Liver (tissue), 8 donors: ENCODE measurements at regions not wholly inside any gene's neighbourhood (a gene's known extent, or its start where the extent isn't known, plus 50 kb on each side); places are given as distances from the start of the nearest gene placed in this dataset.

Source experiments
- DNase-seq: peaks from one replicate; pipeline ENCODE4 v3.0.0-alpha.2; 2017; ENCODE audit warnings: low spot score
- H3K27ac ChIP-seq, 2 donors: one replicate each; pipeline ENCODE4 v1.7.0; 2013; ENCODE audit warnings: inconsistent platforms in 2 of 2, low read length in 2 of 2, control low read depth in 1 of 2, low read depth in 1 of 2, mild to moderate bottlenecking in 1 of 2
- H3K27me3 ChIP-seq, 4 donors: one replicate each; pipeline versions ENCODE4 v1.6.1 to v1.7.0; 2013; ENCODE audit warnings: low read length in 3 of 4, inconsistent platforms in 1 of 4, mild to moderate bottlenecking in 1 of 4, moderate library complexity in 1 of 4; ENCODE audit not compliant: control insufficient read depth in 4 of 4, insufficient read depth in 4 of 4
- H3K36me3 ChIP-seq, 4 donors: one replicate each; pipeline versions ENCODE4 v1.6.1 to v1.7.0; 2013; ENCODE audit warnings: low read length in 3 of 4, mild to moderate bottlenecking in 3 of 4, low read depth in 1 of 4, moderate library complexity in 1 of 4; ENCODE audit not compliant: control insufficient read depth in 4 of 4, insufficient read depth in 3 of 4
- H3K4me1 ChIP-seq, 4 donors: one replicate each; pipeline versions ENCODE4 v1.6.1 to v1.7.0; 2013; ENCODE audit warnings: low read length in 3 of 4, mild to moderate bottlenecking in 3 of 4, moderate library complexity in 1 of 4; ENCODE audit not compliant: control insufficient read depth in 4 of 4, insufficient read depth in 4 of 4
- H3K4me3 ChIP-seq, 3 donors: one replicate each; pipeline versions ENCODE4 v1.6.1 to v1.7.0; 2013; ENCODE audit warnings: low read length in 3 of 3, control low read depth in 1 of 3, low read depth in 1 of 3, mild to moderate bottlenecking in 1 of 3
- H3K9ac ChIP-seq, 2 donors: one replicate each; pipeline ENCODE4 v1.7.0; 2013; ENCODE audit warnings: low read length in 2 of 2, mild to moderate bottlenecking in 2 of 2, moderate library complexity in 2 of 2, control low read depth in 1 of 2, low read depth in 1 of 2
- H3K9me3 ChIP-seq, 4 donors: one replicate each; pipeline versions ENCODE4 v1.6.1 to v1.7.0; 2013; ENCODE audit warnings: low read length in 3 of 4; ENCODE audit not compliant: control insufficient read depth in 4 of 4
- CTCF ChIP-seq: fragments of 150-350 bp; IDR thresholded peaks from 2 replicates; pipeline ENCODE4 v1.5.1; 2017; ENCODE audit warnings: improper control_type of control experiment, low read depth, low read length; ENCODE audit not compliant: missing input control
- EGR1 ChIP-seq, 2 donors: IDR thresholded peaks; 2 replicates each; pipeline ENCODE4 v1.6.1; 2016 to 2018; ENCODE audit warnings: antibody characterized with exemption in 2 of 2, low read depth in 2 of 2
- FOXA1 ChIP-seq: IDR thresholded peaks from 2 replicates; pipeline ENCODE4 v1.6.1; 2016; ENCODE audit warnings: antibody characterized with exemption
- FOXA2 ChIP-seq: IDR thresholded peaks from 2 replicates; pipeline ENCODE4 v1.6.1; 2016; ENCODE audit warnings: antibody characterized with exemption
- GABPA ChIP-seq, 2 donors: IDR thresholded peaks in 1 of 2; conservative IDR thresholded peaks in 1 of 2; 2 replicates each; pipeline ENCODE4 v1.6.1; 2016; ENCODE audit warnings: antibody characterized with exemption in 2 of 2, mild to moderate bottlenecking in 1 of 2, moderate library complexity in 1 of 2
- HNF4A ChIP-seq, 2 donors: conservative IDR thresholded peaks; 2 replicates each; pipeline ENCODE4 v1.6.1; 2016; ENCODE audit warnings: antibody characterized with exemption in 2 of 2, mild to moderate bottlenecking in 2 of 2
- RAD21 ChIP-seq, 2 donors: IDR thresholded peaks; 2 replicates each; pipeline ENCODE4 v1.6.1; 2016; ENCODE audit warnings: antibody characterized with exemption in 2 of 2, mild to moderate bottlenecking in 2 of 2
- REST ChIP-seq: IDR thresholded peaks from 2 replicates; pipeline ENCODE4 v1.6.1; 2016; ENCODE audit warnings: antibody characterized with exemption, mild to moderate bottlenecking
- SP1 ChIP-seq: IDR thresholded peaks from 2 replicates; pipeline ENCODE4 v1.6.1; 2018; ENCODE audit warnings: antibody characterized with exemption, mild to moderate bottlenecking
- TAF1 ChIP-seq: conservative IDR thresholded peaks from 2 replicates; pipeline ENCODE4 v1.6.1; 2016; ENCODE audit warnings: antibody characterized with exemption, mild to moderate bottlenecking
- YY1 ChIP-seq: IDR thresholded peaks from 2 replicates; pipeline ENCODE4 v1.6.1; 2016; ENCODE audit warnings: antibody characterized with exemption, mild to moderate bottlenecking
- ZBTB33 ChIP-seq: IDR thresholded peaks from 2 replicates; pipeline ENCODE4 v1.6.1; 2016; ENCODE audit warnings: antibody characterized with exemption
- WGBS: extraction: QIAGEN DNeasy Blood & Tissue Kit; methylation state at CpG from one replicate; pipeline ENCODE4 v1.1.7; 2013; 5-methylcytosine and 5-hydroxymethylcytosine counted together
- donor health status: healthy.
- donor health status: healthy.
- donor health status: healthy.
- donor health status: healthy.
- donor health status: healthy.

GRCh38 chr9:135034106-135034505, 53.4 kb upstream of the OLFM1 start:
- no peak overlapping the region for H3K4me3 ChIP-seq
- H3K9ac ChIP-seq = no peak overlapping the region
- H3K27me3 ChIP-seq = peaks cover 0 to 7% (median 0%) of the 10 kb centered on the region in 4 donors
- no peak overlapping the region for H3K27ac ChIP-seq
- no peaks in the 10 kb centered on the region for H3K36me3 ChIP-seq
- TF ChIP-seq FOXA2 (no peak), SP1 (no peak), FOXA1 (no peak), CTCF (no peak)
- no peaks in the 10 kb centered on the region for H3K4me1 ChIP-seq
- no peak for DNase-seq
- 87% methylated on average over 17 of the region's 17 CpGs for WGBS
- H3K9me3 ChIP-seq = no peaks in the 10 kb centered on the region

GRCh38 chr9:135035781-135036760, 51.4 kb upstream of the OLFM1 start:
- no peak overlapping the region for H3K9ac ChIP-seq
- H3K4me1 ChIP-seq = no peaks in the 10 kb centered on the region
- H3K9me3 ChIP-seq = no peaks in the 10 kb centered on the region
- no peak for TF ChIP-seq HNF4A (conservative IDR thresholded peaks at IDR 0.05)
- no peak for TF ChIP-seq REST
- no peak for TF ChIP-seq ZBTB33
- TF ChIP-seq YY1 = no peak
- TF ChIP-seq FOXA1 = no peak
- no peak for TF ChIP-seq CTCF
- TF ChIP-seq RAD21 (IDR thresholded peaks at IDR 0.05) = no peak
- TF ChIP-seq TAF1 = no peak
- no peak for TF ChIP-seq GABPA (IDR thresholded peaks at IDR 0.05 in 1 of 2, conservative IDR thresholded peaks at IDR 0.05 in 1 of 2)
- no peak for TF ChIP-seq EGR1 (IDR thresholded peaks at IDR 0.05; ENCODE audit: low read depth in 2 of 2)
- no peak overlapping the region for H3K4me3 ChIP-seq
- H3K27me3 ChIP-seq = peaks cover 0 to 7% (median 0%) of the 10 kb centered on the region in 4 donors
- no peak for DNase-seq
- H3K36me3 ChIP-seq = no peaks in the 10 kb centered on the region
- WGBS = 76% methylated on average over 14 of the region's 14 CpGs
- H3K27ac ChIP-seq = no peak overlapping the region
